CD14-positive monocyte (primary cell): ENCODE measurements at regions not wholly inside any gene's neighbourhood (a gene's known extent, or its start where the extent isn't known, plus 50 kb on each side); places are given as distances from the start of the nearest gene placed in this dataset.

Source experiments
- DNase-seq, 3 donors: peaks; one replicate each; pipeline ENCODE4 v3.0.0-alpha.2; 2011 to 2022
- H2AFZ ChIP-seq: 2 replicates; pipeline ENCODE4 v1.6.0; 2012; ENCODE audit warnings: mild to moderate bottlenecking, low read depth, low read length, inconsistent platforms; ENCODE audit not compliant: insufficient read depth, poor library complexity, severe bottlenecking
- H3K27ac ChIP-seq, 2 donors: 1 replicate in 1 of 2; 2 replicates in 1 of 2; pipeline ENCODE4 v1.5.1; 2012 to 2013; ENCODE audit warnings: low read length in 2 of 2, control low read depth in 1 of 2, inconsistent platforms in 1 of 2, low read depth in 1 of 2, mild to moderate bottlenecking in 1 of 2
- H3K27me3 ChIP-seq, 2 donors: one replicate each; pipeline versions ENCODE4 v1.6.0 to v1.6.1; 2011 to 2013; ENCODE audit warnings: low read length in 2 of 2; ENCODE audit not compliant: control insufficient read depth in 2 of 2, insufficient read depth in 2 of 2
- H3K36me3 ChIP-seq, 2 donors: replicated peaks in 1 of 2; 1 replicate in 1 of 2; 2 replicates in 1 of 2; pipeline versions ENCODE4 v1.5.1 to v1.6.1; 2012 to 2013; ENCODE audit warnings: low read length in 2 of 2, control low read depth in 1 of 2, inconsistent platforms in 1 of 2, mild to moderate bottlenecking in 1 of 2; ENCODE audit not compliant: insufficient read depth in 2 of 2, control insufficient read depth in 1 of 2
- H3K4me1 ChIP-seq, 2 donors: 1 replicate in 1 of 2; 2 replicates in 1 of 2; pipeline versions ENCODE4 v1.5.1 to v1.6.1; 2012 to 2013; ENCODE audit warnings: low read length in 2 of 2, control low read depth in 1 of 2, inconsistent platforms in 1 of 2, mild to moderate bottlenecking in 1 of 2, moderate library complexity in 1 of 2; ENCODE audit not compliant: insufficient read depth in 2 of 2, control insufficient read depth in 1 of 2
- H3K4me2 ChIP-seq: replicated peaks from 2 replicates; pipeline ENCODE3; 2012; ENCODE audit warnings: low read length, moderate library complexity, mild to moderate bottlenecking; ENCODE audit not compliant: poor library complexity, severe bottlenecking; ENCODE audit errors: extremely low read depth
- H3K4me3 ChIP-seq, 3 experiments: fragments of 200-600 bp in 1 of 3; sonication (generic) in 1 of 3; replicated peaks in 1 of 3; 1 replicate in 2 of 3; 2 replicates in 1 of 3; pipeline ENCODE4 v1.5.1; 2011 to 2013; ENCODE audit warnings: low read length in 3 of 3, mild to moderate bottlenecking in 3 of 3, control low read depth in 2 of 3, low read depth in 2 of 3, inconsistent platforms in 1 of 3, moderate library complexity in 1 of 3
- H3K79me2 ChIP-seq: 2 replicates; pipeline ENCODE4 v1.6.0; 2012; ENCODE audit warnings: mild to moderate bottlenecking, control low read depth, inconsistent platforms, low read length, moderate library complexity; ENCODE audit not compliant: insufficient read depth
- H3K9ac ChIP-seq: 2 replicates; pipeline ENCODE4 v1.6.0; 2017; ENCODE audit warnings: low read length, mild to moderate bottlenecking; ENCODE audit not compliant: insufficient read depth, poor library complexity, severe bottlenecking
- H3K9me3 ChIP-seq, 2 donors: replicated peaks in 1 of 2; 1 replicate in 1 of 2; 2 replicates in 1 of 2; pipeline versions ENCODE4 v1.5.1 to v1.6.1; 2012 to 2013; ENCODE audit warnings: low read length in 2 of 2, control low read depth in 1 of 2; ENCODE audit not compliant: control insufficient read depth in 1 of 2, insufficient read depth in 1 of 2
- H4K20me1 ChIP-seq: 2 replicates; pipeline ENCODE4 v1.6.0; 2012; ENCODE audit warnings: mild to moderate bottlenecking, low read length, control low read depth, moderate library complexity; ENCODE audit not compliant: insufficient read depth
- H3K27ac Mint-ChIP-seq, 7 donors: one replicate each; pipeline ENCODE4 v1.8.0; 2020; ENCODE audit warnings: mild to moderate bottlenecking in 7 of 7, mixed read lengths in 7 of 7, moderate library complexity in 6 of 7, inconsistent platforms in 2 of 7
- H3K27me3 Mint-ChIP-seq, 3 donors: one replicate each; pipeline ENCODE4 v1.8.0; 2021 to 2022; ENCODE audit warnings: low read depth in 3 of 3, mild to moderate bottlenecking in 3 of 3, mixed read lengths in 3 of 3, moderate library complexity in 3 of 3, inconsistent platforms in 1 of 3
- H3K36me3 Mint-ChIP-seq, 2 donors: one replicate each; pipeline ENCODE4 v1.8.0; 2020; ENCODE audit warnings: mixed read lengths in 2 of 2, inconsistent platforms in 1 of 2, mild to moderate bottlenecking in 1 of 2
- H3K4me1 Mint-ChIP-seq: one replicate; pipeline ENCODE4 v1.8.0; 2020; ENCODE audit warnings: mild to moderate bottlenecking, mixed read lengths
- H3K4me3 Mint-ChIP-seq, 2 donors: one replicate each; pipeline ENCODE4 v1.8.0; 2020; ENCODE audit warnings: mild to moderate bottlenecking in 2 of 2, mixed read lengths in 2 of 2, moderate library complexity in 1 of 2
- H3K9me3 Mint-ChIP-seq, 7 donors: one replicate each; pipeline ENCODE4 v1.8.0; 2020 to 2022; ENCODE audit warnings: mixed read lengths in 7 of 7, mild to moderate bottlenecking in 6 of 7, moderate library complexity in 6 of 7, inconsistent platforms in 2 of 7
- CTCF ChIP-seq: fragments of 200-600 bp; IDR thresholded peaks from one replicate; pipeline ENCODE4 v1.8.0; 2022; ENCODE audit warnings: antibody characterized with exemption, mild to moderate bottlenecking
- WGBS: methylation state at CpG from one replicate; pipeline ENCODE4 v1.1.5; 2013; ENCODE audit warnings: missing lambda C conversion rate; ENCODE audit not compliant: insufficient coverage; 5-methylcytosine and 5-hydroxymethylcytosine counted together
- intact Hi-C, 2 donors: fragments of 100-400 bp; cut with micrococcal nuclease; formaldehyde crosslinking; loops; one replicate each; pipeline versions ENCODE4 v1.15.0 to v1.15.1; 2023

- Mint-ChIP-seq H3K9me3 (peaks cover 0 to 2% (median 0%) of the 10 kb centered on the region in 7 donors), H3K36me3 (no peaks in the 10 kb centered on the region), H3K27ac (peak overlapping the region; percentile 15 to 89 (median 58)), H3K4me3 (peak overlapping the region; percentile 68 to 88), H3K27me3 (peaks cover 5 to 15% (median 7%) of the 10 kb centered on the region in 3 donors), H3K4me1 (peaks cover 32% of the 10 kb centered on the region)
- no peaks in the 10 kb centered on the region for H3K79me2 ChIP-seq
- H3K4me2 ChIP-seq, result peak overlapping the region; percentile 69
- TF ChIP-seq CTCF, result no peak
- peak overlapping the region; percentile 41 for H3K9ac ChIP-seq
- peak; percentile 16 to 22 (median 21) for DNase-seq
- H3K4me1 ChIP-seq, result peaks cover 24 to 34% of the 10 kb centered on the region in 2 donors
- H4K20me1 ChIP-seq, result no peaks in the 10 kb centered on the region
- H3K27ac ChIP-seq, result peak overlapping the region in 1 of 2 donors; percentile 73
- intact Hi-C loops, result no loop called here
- peak overlapping the region; percentile 26 to 67 (median 52) for H3K4me3 ChIP-seq
- no peaks in the 10 kb centered on the region for H3K36me3 ChIP-seq
- H2AFZ ChIP-seq, result peak overlapping the region; percentile 71
- H3K9me3 ChIP-seq, result no peaks in the 10 kb centered on the region
- no peaks in the 10 kb centered on the region for H3K27me3 ChIP-seq
- 0% methylated on average over 4 of the region's 14 CpGs for WGBS
These were observed 251.6 kb downstream of the C16orf95 start for GRCh38 chr16:87065446-87066132.

GRCh38 chr16:87066133-87067002 lies 250.8 kb downstream of the C16orf95 start:
- WGBS, result 97% methylated on average over 14 of the region's 30 CpGs
- Mint-ChIP-seq H3K27me3 (peaks cover 5 to 18% (median 8%) of the 10 kb centered on the region in 3 donors), H3K4me1 (peaks cover 25% of the 10 kb centered on the region), H3K4me3 (peak overlapping the region; percentile 68 to 88), H3K36me3 (no peaks in the 10 kb centered on the region), H3K27ac (peak overlapping the region in 3 of 7 donors; percentile 59 to 88 (median 62)), H3K9me3 (peaks cover 0 to 2% (median 0%) of the 10 kb centered on the region in 7 donors)
- Histone ChIP-seq H3K4me3 (peak overlapping the region in 2 of 3 experiments; percentile 52 to 67), H3K9ac (peak overlapping the region; percentile 41), H3K4me2 (peak overlapping the region; percentile 69), H2AFZ (peak overlapping the region; percentile 71), H3K4me1 (peaks cover 19 to 26% of the 10 kb centered on the region in 2 donors), H3K27me3 (no peaks in the 10 kb centered on the region), H3K9me3 (no peaks in the 10 kb centered on the region), H4K20me1 (no peaks in the 10 kb centered on the region), H3K79me2 (no peaks in the 10 kb centered on the region), H3K27ac (peak overlapping the region in 1 of 2 donors; percentile 73), H3K36me3 (no peaks in the 10 kb centered on the region)
- no peak for DNase-seq
- no peak for TF ChIP-seq CTCF
- intact Hi-C loops, result no loop called here
